ENCODE measurements at regions not wholly inside any gene's neighbourhood (a gene's known extent, or its start where the extent isn't known, plus 50 kb on each side); places are given as distances from the start of the nearest gene placed in this dataset.

GRCh38 chr4:26171941-26172340 is 148.9 kb upstream of the RBPJ start:
- CTCF ChIA-PET = no interaction called here

GRCh38 chr4:26173619-26174018 is 147.2 kb upstream of the RBPJ start:
- POLR2A ChIA-PET (ENCODE audit: unreplicated experiment) = no interaction called here
- no peak for ATAC-seq
- H3K4me2 ChIP-seq (ENCODE audit: low read length) = no peak overlapping the region

More at GRCh38 chr4:26171941-26172340, 148.9 kb upstream of the RBPJ start:
- POLR2A ChIA-PET (ENCODE audit: unreplicated experiment) = no interaction called here
- Histone ChIP-seq H3K4me1 (ENCODE audit: insufficient read depth, low read length) (no peaks in the 10 kb centered on the region), H3K36me3 (ENCODE audit: low read depth, low read length) (no peaks in the 10 kb centered on the region), H3K9me2 (replicated peaks; ENCODE audit: low read length) (no peaks in the 10 kb centered on the region), H3K27ac (ENCODE audit: low read length) (no peak overlapping the region), H3F3A (ENCODE audit: low read length, unreplicated experiment) (no peaks in the 10 kb centered on the region), H3K4me3 (ENCODE audit: low read length) (no peak overlapping the region), H3K9ac (ENCODE audit: low read length) (no peak overlapping the region), H3K79me2 (ENCODE audit: low read length) (no peaks in the 10 kb centered on the region), H3K27me3 (ENCODE audit: low read length) (no peaks in the 10 kb centered on the region), H2AFZ (ENCODE audit: low read length) (no peak overlapping the region), H3K9me3 (ENCODE audit: low read length) (no peaks in the 10 kb centered on the region), H3K4me2 (ENCODE audit: low read length) (no peak overlapping the region), H4K20me1 (ENCODE audit: low read length) (no peaks in the 10 kb centered on the region)
- intact Hi-C loops (cut with micrococcal nuclease) = no loop called here
- TF ChIP-seq EZH2 (IDR thresholded peaks at IDR 0.05; ENCODE audit: low read length, unreplicated experiment) = no peak
- TF ChIP-seq EZH2phosphoT487 (IDR thresholded peaks at IDR 0.05; ENCODE audit: borderline replicate concordance, low read length) = no peak
- no peak for TF ChIP-seq CTCF (conservative IDR thresholded peaks at IDR 0.05; ENCODE audit: low read depth, low read length)
- no TSS peak for BruUV-seq (replicated peaks)
- DNase-seq (no peak), ATAC-seq (no peak)

More at GRCh38 chr4:26173619-26174018, 147.2 kb upstream of the RBPJ start:
- intact Hi-C loops (cut with micrococcal nuclease) = no loop called here
- no peak for DNase-seq
- Histone ChIP-seq H3K79me2 (ENCODE audit: low read length) (no peaks in the 10 kb centered on the region), H3K9ac (ENCODE audit: low read length) (no peak overlapping the region), H3K9me3 (ENCODE audit: low read length) (no peaks in the 10 kb centered on the region), H3K4me1 (ENCODE audit: insufficient read depth, low read length) (no peaks in the 10 kb centered on the region), H3K9me2 (replicated peaks; ENCODE audit: low read length) (no peaks in the 10 kb centered on the region), H3K4me3 (ENCODE audit: low read length) (no peak overlapping the region), H3K36me3 (ENCODE audit: low read depth, low read length) (no peaks in the 10 kb centered on the region), H3K27ac (ENCODE audit: low read length) (no peak overlapping the region), H2AFZ (ENCODE audit: low read length) (no peak overlapping the region), H3F3A (ENCODE audit: low read length, unreplicated experiment) (no peaks in the 10 kb centered on the region), H3K27me3 (ENCODE audit: low read length) (no peaks in the 10 kb centered on the region), H4K20me1 (ENCODE audit: low read length) (no peaks in the 10 kb centered on the region)
- BruUV-seq (replicated peaks) = no TSS peak
- TF ChIP-seq EZH2phosphoT487 (IDR thresholded peaks at IDR 0.05; ENCODE audit: borderline replicate concordance, low read length) (no peak), EZH2 (IDR thresholded peaks at IDR 0.05; ENCODE audit: low read length, unreplicated experiment) (no peak), CTCF (conservative IDR thresholded peaks at IDR 0.05; ENCODE audit: low read depth, low read length) (no peak)
- CTCF ChIA-PET = interaction anchor here (1.3 kb wide), 1 partner anchor 92 kb away, joined by 4 read pairs; no protein-coding TSS in a partner anchor

All from PC-3 (cell line).